T-helper 1 cell (primary cell): ENCODE measurements at regions not wholly inside any gene's neighbourhood (a gene's known extent, or its start where the extent isn't known, plus 50 kb on each side); places are given as distances from the start of the nearest gene placed in this dataset.

Source experiments
- DNase-seq, 5 donors: peaks; one replicate each; pipeline ENCODE4 v3.0.0-alpha.2; 2012 to 2020

DNA sequence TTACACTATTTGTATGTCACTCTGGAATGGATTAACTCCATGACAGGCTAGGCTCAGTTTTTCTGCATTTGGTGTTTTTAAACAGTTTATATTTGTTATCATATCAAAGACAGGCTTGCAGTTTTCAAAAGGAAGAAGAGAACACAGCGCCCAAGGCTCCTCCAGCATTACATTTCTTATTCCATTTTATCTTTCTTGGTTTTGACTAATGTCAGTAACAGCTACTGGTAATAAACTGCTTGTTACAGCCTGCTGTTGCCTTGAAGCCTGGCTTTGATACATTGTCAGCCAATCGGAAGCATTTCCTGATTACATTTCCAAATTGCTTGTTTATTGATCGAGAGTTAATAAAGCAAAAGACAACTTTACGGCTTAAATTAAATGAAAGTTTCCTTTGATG, 166.0 kb upstream of the MDFIC start:
- DNase-seq, result no peak

DNA sequence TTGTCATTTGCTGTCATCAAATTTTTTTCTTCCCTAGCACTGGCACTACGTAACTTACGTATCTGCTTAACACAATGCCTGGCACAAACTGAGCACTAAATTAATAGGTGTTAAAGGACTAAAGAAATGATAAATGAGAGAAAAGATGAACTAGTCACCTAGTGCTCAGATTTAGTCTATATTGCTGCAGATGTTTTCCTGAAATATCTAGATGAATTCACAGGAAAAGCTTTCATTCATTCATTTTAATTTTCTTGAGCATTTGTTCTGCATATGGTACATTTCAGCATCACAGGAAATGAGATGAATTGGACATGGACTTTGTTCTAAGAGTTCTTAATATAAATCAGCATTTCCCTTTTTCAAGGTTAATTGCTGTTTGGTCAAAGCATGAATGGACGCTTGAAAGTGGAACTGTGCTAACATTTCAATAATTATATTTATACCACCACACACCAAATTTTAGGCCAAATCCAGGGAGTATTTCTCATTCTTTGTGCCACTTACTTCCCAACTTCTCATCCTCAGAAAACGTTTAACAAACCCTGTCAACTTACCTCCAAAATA, 163.2 kb upstream of the MDFIC start:
- DNase-seq, result no peak

- DNase-seq, result no peak
Observed at GRCh38 chr7:114759347-114760062, 162.4 kb upstream of the MDFIC start.

DNA sequence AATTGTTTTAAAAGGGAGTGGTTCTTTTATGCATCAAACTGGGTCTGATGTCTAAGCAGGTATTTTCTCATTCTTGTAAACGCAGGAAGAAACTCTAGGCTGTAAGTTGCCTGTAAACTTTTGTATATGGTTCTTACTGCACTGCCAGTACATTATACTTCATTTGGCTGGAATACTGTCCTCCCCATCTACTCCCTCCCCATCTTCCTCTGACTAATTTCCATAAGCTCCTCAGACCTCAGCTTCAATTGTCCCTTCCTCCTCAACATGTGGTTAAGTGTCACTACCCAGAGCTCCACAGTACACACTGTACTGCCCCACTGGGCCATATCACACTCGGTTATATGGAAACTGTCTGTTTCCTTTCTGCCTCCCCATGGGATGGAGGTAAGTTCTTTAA, 161.4 kb upstream of the MDFIC start:
- no peak for DNase-seq

GRCh38 chr7:114761973-114762372, 159.9 kb upstream of the MDFIC start:
- DNase-seq, result no peak

- DNase-seq, result no peak
Observed at GRCh38 chr7:114765331-114766040, 156.4 kb upstream of the MDFIC start.

GRCh38 chr7:114766041-114766356, 155.9 kb upstream of the MDFIC start:
- no peak for DNase-seq

DNA sequence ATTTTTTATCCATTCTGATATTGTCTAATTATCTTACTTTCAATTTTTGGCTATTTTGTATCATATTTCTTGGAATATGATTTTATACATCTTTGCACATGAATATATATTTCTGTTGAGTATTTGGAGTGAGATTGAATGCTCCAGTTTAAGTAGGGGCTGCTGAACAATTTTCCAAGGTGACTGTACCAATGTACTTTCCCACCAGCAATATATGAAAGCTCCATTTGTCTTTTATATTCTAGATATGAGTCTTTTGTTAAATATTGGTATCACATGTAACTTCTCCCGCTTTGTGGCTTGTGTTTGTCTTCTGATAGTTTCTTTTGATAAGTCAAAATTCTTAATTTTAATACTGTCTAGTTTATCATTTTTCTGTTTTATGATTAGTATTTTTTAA, 144.6 kb upstream of the MDFIC start:
- no peak for DNase-seq

- DNase-seq, result no peak
Observed at GRCh38 chr7:114783508-114783907, 138.4 kb upstream of the MDFIC start.

DNA sequence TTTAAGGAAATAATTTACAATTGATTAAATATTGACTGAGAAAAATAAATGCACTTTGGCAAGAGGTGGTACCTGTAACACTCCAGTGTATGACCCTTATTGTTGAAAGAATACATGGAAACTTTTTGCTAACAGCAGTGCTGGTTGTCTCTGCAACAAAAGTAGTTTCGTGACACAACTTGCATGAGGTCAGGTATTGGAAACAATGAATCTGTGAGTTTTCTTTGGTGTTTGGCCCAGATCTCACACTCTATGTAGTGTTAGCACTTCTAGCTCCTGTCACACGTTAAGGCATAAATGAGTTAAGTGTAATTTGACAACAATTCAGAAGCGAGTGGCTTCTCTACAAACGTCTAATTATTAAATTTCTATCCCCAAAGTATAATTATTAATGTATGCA, 137.7 kb upstream of the MDFIC start:
- DNase-seq, result peak in 1 of 5 donors; percentile 40

DNA sequence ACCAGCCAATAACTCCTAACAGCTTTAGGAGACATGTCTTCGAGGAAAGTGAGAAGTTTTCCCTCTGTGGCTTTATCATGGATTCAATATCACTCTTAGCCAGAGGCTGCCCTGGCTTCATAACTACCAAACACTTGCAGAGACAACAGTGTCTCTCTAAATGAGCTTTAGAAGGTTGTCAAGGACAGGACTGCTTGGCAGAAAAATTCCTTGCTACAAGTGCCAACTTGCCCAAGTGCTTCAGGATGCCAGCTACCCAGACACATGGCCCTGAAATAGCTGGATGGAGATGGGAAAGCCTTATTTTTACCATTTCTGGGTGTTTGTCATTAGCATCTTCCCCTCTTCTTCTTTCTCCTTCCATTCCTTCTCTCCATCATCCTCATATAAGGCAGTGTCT, 137.1 kb upstream of the MDFIC start:
- DNase-seq, result no peak

DNA sequence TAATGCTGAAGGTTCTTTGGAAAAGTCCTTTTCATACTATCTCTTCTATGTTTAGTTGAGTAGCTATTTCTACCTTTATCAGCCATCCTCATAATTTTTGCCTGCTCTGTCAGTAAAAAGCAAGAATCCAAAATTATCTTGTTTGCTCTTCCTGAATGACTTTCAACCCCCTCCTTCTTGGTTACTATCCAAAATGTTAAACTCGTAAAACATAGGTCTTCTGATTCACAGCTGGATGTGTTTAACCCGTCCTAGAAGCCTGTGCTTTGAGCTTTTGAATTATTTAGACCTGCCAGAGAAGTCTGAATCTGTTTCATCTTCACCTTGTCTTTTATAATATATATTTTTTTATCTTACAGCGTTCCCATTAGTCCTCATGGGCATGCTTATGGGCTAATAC, 136.4 kb upstream of the MDFIC start:
- DNase-seq, result no peak

DNA sequence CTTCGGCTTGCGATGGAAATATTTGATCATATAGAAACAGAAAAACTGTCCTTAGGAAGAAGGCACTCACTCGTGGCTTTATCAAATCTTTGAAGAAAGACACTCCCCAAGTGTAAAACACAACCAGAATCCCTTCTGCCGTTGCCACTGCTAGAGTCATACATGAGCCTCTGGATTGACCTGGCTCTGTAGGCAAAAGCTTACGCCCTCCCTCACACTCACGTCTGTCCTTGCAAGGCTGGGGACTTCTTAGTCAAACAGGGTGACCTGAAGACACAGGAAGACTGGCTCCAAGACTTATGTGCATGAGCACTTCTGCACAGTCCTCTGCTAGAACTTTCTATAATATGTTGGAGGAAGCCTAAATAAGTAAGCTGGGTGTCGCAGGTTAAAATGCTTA, 135.4 kb upstream of the MDFIC start:
- peak in 1 of 5 donors; percentile 58 for DNase-seq

DNA sequence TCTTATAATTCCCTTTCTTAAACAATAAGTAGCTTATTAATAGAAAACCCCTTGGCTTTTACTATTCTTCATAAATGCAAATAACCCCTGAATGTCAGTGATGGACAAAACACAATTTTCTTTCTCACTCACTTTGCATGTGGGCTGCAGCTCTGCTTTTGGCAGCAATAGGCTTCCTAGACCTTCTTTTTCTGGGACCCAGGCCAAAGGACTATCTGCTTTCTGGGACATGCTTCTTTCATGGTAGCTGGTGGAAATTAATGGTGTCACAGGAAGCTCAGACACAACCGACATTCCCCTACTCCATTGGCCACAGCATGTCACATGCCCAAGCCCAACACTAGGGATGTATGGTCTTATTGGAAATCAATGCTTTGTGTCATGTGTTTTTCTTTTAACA, 134.3 kb upstream of the MDFIC start:
- no peak for DNase-seq

- peak in 1 of 5 donors; percentile 50 for DNase-seq
Observed at GRCh38 chr7:114788706-114789105, 133.2 kb upstream of the MDFIC start.

DNA sequence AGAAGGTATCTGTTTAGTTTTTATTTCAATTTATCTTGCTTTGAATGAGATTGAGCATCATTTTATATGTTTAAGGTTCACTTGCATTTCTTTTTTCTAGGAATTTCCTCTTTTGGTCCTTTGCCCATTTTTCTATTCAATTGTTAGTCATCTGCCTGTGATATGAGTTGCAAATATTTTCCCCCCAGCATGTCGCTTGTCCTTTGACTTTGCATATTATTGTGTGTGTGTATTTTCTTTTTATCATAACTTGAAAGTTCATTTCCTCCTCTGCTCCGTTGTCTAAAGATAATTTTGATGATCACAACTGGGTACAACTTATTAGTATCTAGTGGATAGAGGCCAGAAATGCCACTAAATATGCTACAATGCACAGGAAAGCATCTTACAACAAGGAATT, 132.7 kb upstream of the MDFIC start:
- DNase-seq, result no peak

DNA sequence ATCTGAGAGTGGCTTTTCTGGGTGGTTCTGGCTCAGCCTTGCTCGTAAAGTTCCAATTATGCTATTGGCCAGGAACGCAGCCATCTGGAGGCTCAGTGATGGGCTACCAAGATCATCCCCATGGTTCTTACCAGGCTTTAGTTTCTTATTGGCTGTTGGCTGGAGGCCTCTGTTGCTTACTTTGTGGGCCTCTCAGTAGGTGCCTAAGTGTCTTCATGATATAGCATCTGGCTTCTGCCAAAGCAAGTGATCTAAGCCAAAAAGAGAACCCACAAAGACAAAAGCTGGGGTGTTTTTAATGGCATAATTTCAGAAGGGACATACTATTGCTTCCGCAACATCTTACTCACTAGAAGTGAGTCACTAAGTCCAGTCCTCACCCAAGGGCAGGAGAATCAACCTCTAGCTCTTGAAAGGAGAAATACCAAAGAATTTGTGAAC, 132.0 kb upstream of the MDFIC start:
- peak in 1 of 5 donors; percentile 47 for DNase-seq

- DNase-seq, result no peak
Observed at GRCh38 chr7:114790521-114790920, 131.4 kb upstream of the MDFIC start.

- DNase-seq, result no peak
Observed at GRCh38 chr7:114791771-114792170, 130.1 kb upstream of the MDFIC start.

DNA sequence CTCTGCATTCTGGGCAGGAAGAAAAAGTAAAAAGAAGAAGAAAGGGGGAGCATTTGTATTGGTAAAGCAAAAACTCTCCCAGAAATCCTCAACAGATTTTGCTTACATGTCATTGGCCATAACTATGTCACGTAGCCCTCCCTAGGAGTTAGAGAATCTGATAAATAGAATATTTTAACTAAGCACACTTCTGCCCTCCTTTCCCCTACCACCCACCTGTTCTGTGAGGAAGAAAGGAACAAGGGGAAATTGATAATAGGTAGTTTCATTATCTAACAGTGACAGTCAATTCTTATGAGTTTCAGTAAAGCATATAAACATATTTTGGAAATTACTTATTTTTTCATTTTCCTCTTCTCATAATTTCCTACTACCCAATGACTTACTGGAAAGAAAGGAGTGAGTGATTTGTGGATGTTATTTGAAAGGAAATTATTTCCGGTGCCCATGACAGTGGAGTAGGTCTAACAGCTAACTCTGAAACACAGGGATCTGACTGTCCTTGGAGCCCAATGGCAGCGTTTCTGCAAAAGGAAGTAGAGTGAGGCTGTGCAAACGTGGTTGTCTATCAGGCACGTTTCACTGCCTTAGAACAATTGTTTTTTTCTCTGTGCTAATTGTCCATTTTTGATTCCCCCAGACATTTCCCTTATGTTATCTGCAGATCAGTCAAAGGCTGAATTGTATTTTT, 128.6 kb upstream of the MDFIC start:
- DNase-seq, result no peak

GRCh38 chr7:114795475-114795874, 126.4 kb upstream of the MDFIC start:
- no peak for DNase-seq

- peak in 1 of 5 donors; percentile 52 for DNase-seq
Observed at GRCh38 chr7:114799628-114800028, 122.3 kb upstream of the MDFIC start.

- DNase-seq, result peak in 1 of 5 donors; percentile 41
Observed at GRCh38 chr7:114802632-114803031, 119.3 kb upstream of the MDFIC start.
